Activated T-cell treated with anti-CD3 and anti-CD28 coated beads for 4 hours (primary cell): ENCODE measurements at regions not wholly inside any gene's neighbourhood (a gene's known extent, or its start where the extent isn't known, plus 50 kb on each side); places are given as distances from the start of the nearest gene placed in this dataset.
"Not testable (repeated sequence)": the region's sequence is repeated elsewhere in the genome, so short reads cannot be mapped to it uniquely, and the experiment has no call there.

Source experiments
- DNase-seq: peaks from one replicate; pipeline ENCODE4 v3.0.0-alpha.2; 2020

- no peak for DNase-seq
Observed at GRCh38 chr21:17679002-17679600, 66.4 kb upstream of the BTG3 start.

- not testable (repeated sequence) for DNase-seq
Observed at GRCh38 chr21:17676930-17677329, 64.2 kb upstream of the BTG3 start.

- DNase-seq: no peak
Observed at GRCh38 chr21:17674106-17674505, 61.4 kb upstream of the BTG3 start.

GRCh38 chr21:17673261-17674020 lies 60.7 kb upstream of the BTG3 start:
- DNase-seq: no peak

- DNase-seq: no peak
Observed at GRCh38 chr21:17671733-17672132, 59.0 kb upstream of the BTG3 start.

- no peak for DNase-seq
Observed at GRCh38 chr21:17668479-17669140, 55.9 kb upstream of the BTG3 start.

- no peak for DNase-seq
Observed at GRCh38 chr21:17667256-17667655, 54.6 kb upstream of the BTG3 start.
